Pancreas (tissue), 10 donors: ENCODE measurements at regions not wholly inside any gene's neighbourhood (a gene's known extent, or its start where the extent isn't known, plus 50 kb on each side); places are given as distances from the start of the nearest gene placed in this dataset.

Experiments used
- ATAC-seq, 4 donors: fragments of 200-7000 bp; cut with Tn5 transposase; one replicate each; pipeline versions ENCODE4 v1.8.0 to v1.9.1; 2020; ENCODE audit warnings: mild to moderate bottlenecking in 4 of 4, moderate library complexity in 4 of 4
- DNase-seq, 6 donors: peaks; one replicate each; pipeline ENCODE4 v3.0.0-alpha.2; 2020
- FAIRE-seq: peaks from 2 replicates; lab custom pipeline; 2012; peaks lifted over from hg19 to GRCh38; lab: Jason Lieb, UNC
- H3K27ac ChIP-seq, 4 donors: fragments of 200-600 bp; sonication (generic); 1 replicate in 3 of 4; 2 replicates in 1 of 4; pipeline versions ENCODE4 v1.5.0 to v1.8.0; 2020
- H3K27me3 ChIP-seq, 4 donors: fragments of 200-600 bp; one replicate each; pipeline ENCODE4 v1.8.0; 2021
- H3K36me3 ChIP-seq, 3 donors: fragments of 200-600 bp; sonication (generic) in 1 of 3; one replicate each; pipeline versions ENCODE4 v1.5.0 to v1.8.0; 2020 to 2021
- H3K4me1 ChIP-seq, 3 donors: fragments of 200-600 bp; one replicate each; pipeline ENCODE4 v1.8.0; 2021
- H3K4me3 ChIP-seq, 4 donors: fragments of 200-600 bp; sonication (generic) in 2 of 4; one replicate each; pipeline versions ENCODE4 v1.5.0 to v1.8.0; 2020 to 2021
- H3K9me3 ChIP-seq, 4 donors: fragments of 200-600 bp; one replicate each; pipeline ENCODE4 v1.8.0; 2021
- CTCF ChIP-seq, 4 donors: fragments of 200-600 bp; sonication (generic) in 3 of 4; IDR thresholded peaks; one replicate each; pipeline versions ENCODE4 v1.5.0 to v1.8.0; 2021; ENCODE audit warnings: antibody characterized with exemption in 4 of 4
- WGBS, 2 donors: extraction: QIAGEN DNeasy Blood & Tissue Kit; methylation state at CpG; one replicate each; pipeline ENCODE4 v1.1.7; 2013; 5-methylcytosine and 5-hydroxymethylcytosine counted together
- intact Hi-C, 3 donors: fragments of 100-400 bp; cut with DNase I; formaldehyde crosslinking; loops; one replicate each; pipeline versions ENCODE4 v1.11.1 to v1.14.2; 2022
- donor health status: healthy with polysubstance abuse.
- donor health status: DM: no; HTN: no; CAD: no; lungs with moderate emphysema.
- donor health status: DM: no; HTN: no; CAD: no.
- donor health status: control.
- donor health status: control.
- donor health status: Bipolar disorder and iron deficiency.
- donor health status: DM: yes; HTN: yes; CAD: no.
- donor health status: DM: no; HTN: no; CAD: no.
- donor health status: DM: no; HTN: no; CAD: no.
- donor health status: DM: yes; HTN: yes; CAD: no.

GRCh38 chr6:21438237-21438985 is 155.1 kb upstream of the SOX4 start:
- FAIRE-seq: no peak
- Histone ChIP-seq H3K27me3 (no peaks in the 10 kb centered on the region), H3K9me3 (no peaks in the 10 kb centered on the region), H3K4me3 (no peak overlapping the region), H3K36me3 (no peaks in the 10 kb centered on the region), H3K27ac (no peak overlapping the region), H3K4me1 (no peaks in the 10 kb centered on the region)
- no peak for DNase-seq
- ATAC-seq: no peak
- intact Hi-C loops: no loop called here
- no peak for TF ChIP-seq CTCF (IDR thresholded peaks at IDR 0.05)
- WGBS, 2 donors: 87 to 92% methylated on average over 10 of the region's 10 CpGs

GRCh38 chr6:21438986-21439352 is 154.6 kb upstream of the SOX4 start:
- Histone ChIP-seq H3K36me3 (no peaks in the 10 kb centered on the region), H3K4me1 (no peaks in the 10 kb centered on the region), H3K9me3 (no peaks in the 10 kb centered on the region), H3K4me3 (no peak overlapping the region), H3K27ac (no peak overlapping the region), H3K27me3 (no peaks in the 10 kb centered on the region)
- no peak for FAIRE-seq
- TF ChIP-seq CTCF (IDR thresholded peaks at IDR 0.05): no peak
- intact Hi-C loops: no loop called here
- WGBS, 2 donors: 50 to 55% methylated on average over 2 of the region's 2 CpGs
- DNase-seq: no peak
- no peak for ATAC-seq

DNA sequence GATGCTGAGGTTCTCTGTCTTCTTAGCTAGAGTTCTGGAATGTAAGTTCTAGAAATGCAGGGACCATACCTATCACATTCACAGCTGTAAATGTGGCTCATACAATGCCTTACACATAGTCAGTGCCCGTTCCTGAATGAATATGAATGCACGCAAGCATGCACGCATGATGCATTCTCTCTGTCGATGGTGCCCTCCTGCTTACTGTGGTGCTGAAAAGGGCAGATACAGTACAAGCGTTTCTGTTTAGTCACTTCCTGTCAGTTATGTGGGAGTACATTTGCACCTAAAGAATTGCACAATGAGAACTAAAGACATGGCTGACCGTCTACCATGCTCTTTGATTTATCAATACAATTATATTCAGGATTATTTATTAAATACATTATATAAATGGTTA is 152.2 kb upstream of the SOX4 start:
- FAIRE-seq: no peak
- no peaks in the 10 kb centered on the region for H3K9me3 ChIP-seq
- no peak overlapping the region for H3K4me3 ChIP-seq
- H3K36me3 ChIP-seq: no peaks in the 10 kb centered on the region
- H3K27ac ChIP-seq: no peak overlapping the region
- no peak for DNase-seq
- intact Hi-C loops: no loop called here
- no peaks in the 10 kb centered on the region for H3K27me3 ChIP-seq
- ATAC-seq: no peak
- no peaks in the 10 kb centered on the region for H3K4me1 ChIP-seq
- 89 to 92% methylated on average over 6 of the region's 6 CpGs for WGBS, 2 donors
- no peak for TF ChIP-seq CTCF (IDR thresholded peaks at IDR 0.05)

DNA sequence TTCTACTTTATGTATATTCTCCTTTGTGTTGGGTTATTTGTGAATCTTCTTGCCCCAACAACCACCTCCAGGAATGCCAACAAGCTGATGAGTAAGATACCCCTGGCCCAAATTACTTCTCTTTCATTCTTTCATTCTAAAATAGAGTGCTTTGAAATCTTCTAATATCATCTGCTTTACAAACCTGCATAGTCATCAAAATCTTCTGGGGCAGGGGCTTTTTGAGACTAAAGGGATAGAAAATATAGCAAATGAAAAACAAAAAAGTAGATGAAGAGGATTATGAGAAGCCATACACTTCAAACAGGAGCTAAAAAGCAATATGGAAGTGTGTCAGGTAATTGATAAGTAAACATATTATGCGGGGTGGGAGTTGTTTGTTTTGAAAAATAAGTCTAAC is 150.7 kb upstream of the SOX4 start:
- Histone ChIP-seq H3K9me3 (no peaks in the 10 kb centered on the region), H3K27ac (no peak overlapping the region), H3K4me1 (no peaks in the 10 kb centered on the region), H3K36me3 (no peaks in the 10 kb centered on the region), H3K27me3 (no peaks in the 10 kb centered on the region), H3K4me3 (no peak overlapping the region)
- ATAC-seq (no peak), FAIRE-seq (no peak), DNase-seq (no peak)
- no peak for TF ChIP-seq CTCF (IDR thresholded peaks at IDR 0.05)
- intact Hi-C loops: no loop called here
- 82 to 94% methylated on average over 1 of the region's 1 CpG for WGBS, 2 donors

DNA sequence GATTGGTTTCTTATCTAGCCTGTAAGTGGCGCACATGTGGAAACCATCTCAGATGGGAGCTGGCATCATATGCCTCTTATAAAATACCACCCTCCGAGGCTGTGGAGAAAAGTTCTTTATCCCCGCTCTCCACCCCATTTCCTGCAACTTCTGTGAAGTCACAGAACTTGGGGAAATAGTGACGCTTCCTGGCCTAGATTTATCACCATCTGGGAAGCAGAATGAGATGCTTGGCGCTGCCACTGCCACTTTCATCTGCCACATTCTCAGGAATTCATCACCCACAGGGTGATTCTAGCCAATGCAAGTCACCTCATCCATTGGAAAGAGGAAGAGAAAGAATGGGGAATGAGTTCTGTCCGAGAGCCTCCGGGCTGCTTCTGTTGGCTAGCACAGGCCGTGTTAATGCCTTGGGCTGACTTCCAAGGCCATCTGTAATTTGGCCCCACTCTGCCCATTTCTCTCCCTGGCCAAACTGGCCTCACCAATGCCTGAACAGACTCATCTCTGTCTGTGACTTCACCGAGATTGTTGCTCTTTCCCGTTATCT is 148.8 kb upstream of the SOX4 start:
- H3K9me3 ChIP-seq: no peaks in the 10 kb centered on the region
- DNase-seq (no peak), FAIRE-seq (no peak), ATAC-seq (no peak)
- no peaks in the 10 kb centered on the region for H3K27me3 ChIP-seq
- no peak overlapping the region for H3K27ac ChIP-seq
- H3K36me3 ChIP-seq: no peaks in the 10 kb centered on the region
- no peaks in the 10 kb centered on the region for H3K4me1 ChIP-seq
- no peak for TF ChIP-seq CTCF (IDR thresholded peaks at IDR 0.05)
- intact Hi-C loops: no loop called here
- H3K4me3 ChIP-seq: no peak overlapping the region
- 90 to 94% methylated on average over 10 of the region's 10 CpGs for WGBS, 2 donors
